C4-2B (cell line): ENCODE measurements at regions not wholly inside any gene's neighbourhood (a gene's known extent, or its start where the extent isn't known, plus 50 kb on each side); places are given as distances from the start of the nearest gene placed in this dataset.
A peak's percentile ranks its signal among the peaks of the same experiment; 100 is the strongest.
"Not testable (repeated sequence)": the region's sequence is repeated elsewhere in the genome, so short reads cannot be mapped to it uniquely, and the experiment has no call there.

Experiments
- H3K27ac ChIP-seq: fragments of 450-650 bp; 2 replicates; pipeline ENCODE4 v1.5.1; 2017
- CTCF ChIP-seq: fragments of 450-650 bp; conservative IDR thresholded peaks from 2 replicates; pipeline ENCODE4 v1.5.1; 2017; ENCODE audit warnings: mild to moderate bottlenecking
- ZFX ChIP-seq: fragments of 450-650 bp; IDR thresholded peaks from 2 replicates; pipeline ENCODE4 v1.6.1; 2017

- no peak overlapping the region for H3K27ac ChIP-seq
- TF ChIP-seq ZFX (no peak), CTCF (no peak)
Measured at GRCh38 chr1:94754095-94754494, 66.1 kb upstream of the SLC44A3 start.

- no peak overlapping the region for H3K27ac ChIP-seq
- TF ChIP-seq ZFX (no peak), CTCF (no peak)
Measured at GRCh38 chr1:94753171-94753972, 66.8 kb upstream of the SLC44A3 start.

GRCh38 chr1:94751483-94751882 is 68.7 kb upstream of the SLC44A3 start:
- H3K27ac ChIP-seq, result not testable (repeated sequence)

GRCh38 chr1:94746635-94747525 is 73.3 kb upstream of the SLC44A3 start:
- no peak overlapping the region for H3K27ac ChIP-seq
- no peak for TF ChIP-seq CTCF
- TF ChIP-seq ZFX, result no peak

- H3K27ac ChIP-seq, result peak overlapping the region; percentile 69
- TF ChIP-seq ZFX, result no peak
- TF ChIP-seq CTCF, result no peak
Measured at GRCh38 chr1:94745742-94746141, 74.4 kb upstream of the SLC44A3 start.

- peak overlapping the region; percentile 69 for H3K27ac ChIP-seq
- TF ChIP-seq ZFX, result no peak
- TF ChIP-seq CTCF, result no peak
Measured at GRCh38 chr1:94743862-94744261, 76.3 kb upstream of the SLC44A3 start.

- TF ChIP-seq ZFX, result no peak
- no peak for TF ChIP-seq CTCF
- H3K27ac ChIP-seq, result no peak overlapping the region; the same call in 1 of the 2 replicates
Measured at GRCh38 chr1:94741996-94742395, 78.2 kb upstream of the SLC44A3 start.
